HEK293T (cell line): ENCODE measurements at regions not wholly inside any gene's neighbourhood (a gene's known extent, or its start where the extent isn't known, plus 50 kb on each side); places are given as distances from the start of the nearest gene placed in this dataset.

Source experiments
- CTCF ChIA-PET: fragments of 350-600 bp; formaldehyde crosslinking; extraction: SDS; loops from one replicate; lab custom pipeline; 2021; ENCODE audit warnings: antibody characterized with exemption, inconsistent platforms; lab: Yijun Ruan, JAX
- POLR2A ChIA-PET: fragments of 350-600 bp; formaldehyde crosslinking; extraction: SDS; loops from one replicate; lab custom pipeline; 2020; ENCODE audit warnings: antibody characterized with exemption, inconsistent platforms; lab: Yijun Ruan, JAX
- DNase-seq: peaks from one replicate; pipeline ENCODE4 v3.0.0; 2012; ENCODE audit warnings: mixed read lengths; ENCODE audit errors: extremely low spot score
- ARNT ChIP-seq: fragments of 450-650 bp; IDR thresholded peaks from 2 replicates; pipeline ENCODE4 v1.6.1; 2017; ENCODE audit warnings: mild to moderate bottlenecking
- BHLHE40 ChIP-seq: fragments of 450-650 bp; IDR thresholded peaks from 2 replicates; pipeline ENCODE4 v1.6.1; 2016; ENCODE audit warnings: mild to moderate bottlenecking, moderate library complexity, borderline replicate concordance
- CTBP1 ChIP-seq: fragments of 450-650 bp; IDR thresholded peaks from 2 replicates; pipeline ENCODE4 v1.6.1; 2016; ENCODE audit warnings: borderline replicate concordance
- ELF4 ChIP-seq: fragments of 450-650 bp; IDR thresholded peaks from 2 replicates; pipeline ENCODE4 v1.6.1; 2017; ENCODE audit warnings: antibody characterized with exemption
- FOXA1 ChIP-seq: fragments of 450-650 bp; IDR thresholded peaks from 2 replicates; pipeline ENCODE4 v1.6.1; 2016; ENCODE audit warnings: mild to moderate bottlenecking
- FOXK2 ChIP-seq: fragments of 450-650 bp; IDR thresholded peaks from 2 replicates; pipeline ENCODE4 v1.6.1; 2016; ENCODE audit warnings: mild to moderate bottlenecking
- FOXM1 ChIP-seq: fragments of 450-650 bp; IDR thresholded peaks from 2 replicates; pipeline ENCODE4 v1.6.1; 2017; ENCODE audit warnings: mild to moderate bottlenecking, borderline replicate concordance
- HDGF ChIP-seq: fragments of 450-650 bp; IDR thresholded peaks from 2 replicates; pipeline ENCODE4 v1.6.1; 2017; ENCODE audit warnings: antibody characterized with exemption, borderline replicate concordance
- L3MBTL2 ChIP-seq: fragments of 450-650 bp; conservative IDR thresholded peaks from 2 replicates; pipeline ENCODE4 v1.6.1; 2016; ENCODE audit warnings: mild to moderate bottlenecking
- LEF1 ChIP-seq: fragments of 450-650 bp; IDR thresholded peaks from 2 replicates; pipeline ENCODE4 v1.6.1; 2017; ENCODE audit warnings: mild to moderate bottlenecking, borderline replicate concordance
- NFRKB ChIP-seq: fragments of 450-650 bp; IDR thresholded peaks from 2 replicates; pipeline ENCODE4 v1.6.1; 2016; ENCODE audit warnings: mild to moderate bottlenecking, moderate library complexity
- PKNOX1 ChIP-seq: fragments of 450-650 bp; IDR thresholded peaks from 2 replicates; pipeline ENCODE4 v1.6.1; 2016
- SP1 ChIP-seq: fragments of 450-650 bp; IDR thresholded peaks from 2 replicates; pipeline ENCODE4 v1.6.1; 2017
- SUZ12 ChIP-seq: fragments of 450-650 bp; IDR thresholded peaks from 2 replicates; pipeline ENCODE4 v1.6.1; 2016; ENCODE audit warnings: mild to moderate bottlenecking
- TARDBP ChIP-seq: fragments of 450-650 bp; IDR thresholded peaks from 2 replicates; pipeline ENCODE4 v1.6.1; 2016
- ZNF384 ChIP-seq: fragments of 450-650 bp; IDR thresholded peaks from 2 replicates; pipeline ENCODE4 v1.6.1; 2016

- ChIA-PET POLR2A (no interaction called here), CTCF (no interaction called here)
- no peak for DNase-seq
Observed at GRCh38 chr13:67772807-67773453, 542.8 kb upstream of the PCDH9 start.

GRCh38 chr13:67771106-67771505 is 541.0 kb upstream of the PCDH9 start:
- POLR2A ChIA-PET, result no interaction called here
- DNase-seq, result no peak
- CTCF ChIA-PET, result no interaction called here
- TF ChIP-seq ARNT (no peak), HDGF (no peak), BHLHE40 (no peak), LEF1 (no peak), SUZ12 (no peak), L3MBTL2 (no peak), PKNOX1 (no peak), CTBP1 (no peak), NFRKB (no peak), FOXK2 (no peak), SP1 (no peak), ZNF384 (no peak), FOXA1 (no peak), ELF4 (no peak), FOXM1 (no peak), TARDBP (no peak)

More at GRCh38 chr13:67772807-67773453, 542.8 kb upstream of the PCDH9 start:
- TF ChIP-seq CTBP1, result no peak
- TF ChIP-seq TARDBP, result no peak
- no peak for TF ChIP-seq ARNT

- DNase-seq, result no peak
- TF ChIP-seq LEF1 (no peak), SUZ12 (no peak), HDGF (no peak), TARDBP (no peak), FOXK2 (no peak), SP1 (no peak), ELF4 (no peak), PKNOX1 (no peak), L3MBTL2 (no peak), BHLHE40 (no peak), ARNT (no peak), FOXA1 (no peak)
- ChIA-PET POLR2A (no interaction called here), CTCF (interaction anchor here (0.6 kb wide), 1 partner anchor 299 kb away, joined by 6 read pairs; no protein-coding TSS in a partner anchor)
Observed at GRCh38 chr13:67769987-67770341, 539.8 kb upstream of the PCDH9 start.

GRCh38 chr13:67769063-67769986 is 539.2 kb upstream of the PCDH9 start:
- POLR2A ChIA-PET, result no interaction called here

GRCh38 chr13:67763984-67764383 is 533.8 kb upstream of the PCDH9 start:
- CTCF ChIA-PET, result no interaction called here
- no peak for DNase-seq
- TF ChIP-seq SP1 (no peak), L3MBTL2 (no peak), HDGF (no peak), ELF4 (no peak), LEF1 (no peak), FOXM1 (no peak), SUZ12 (no peak), FOXK2 (no peak)
- POLR2A ChIA-PET, result no interaction called here

More at GRCh38 chr13:67769063-67769986, 539.2 kb upstream of the PCDH9 start:
- TF ChIP-seq ARNT, result no peak
- no peak for TF ChIP-seq PKNOX1
- TF ChIP-seq SP1, result no peak
- TF ChIP-seq BHLHE40, result no peak
- no peak for TF ChIP-seq NFRKB
- TF ChIP-seq ZNF384, result no peak
- TF ChIP-seq LEF1, result no peak
- no peak for TF ChIP-seq SUZ12
- TF ChIP-seq CTBP1, result no peak
- TF ChIP-seq FOXK2, result no peak
- no peak for DNase-seq
- CTCF ChIA-PET, result interaction anchor here (0.6 kb wide), 1 partner anchor 300 kb away, joined by 6 read pairs; no protein-coding TSS in a partner anchor

GRCh38 chr13:67763384-67763783 is 533.2 kb upstream of the PCDH9 start:
- CTCF ChIA-PET, result no interaction called here
- POLR2A ChIA-PET, result no interaction called here
- TF ChIP-seq BHLHE40 (no peak), L3MBTL2 (peak; percentile 54), ZNF384 (no peak), SUZ12 (no peak)
- DNase-seq, result no peak
